ENCODE measurements at regions not wholly inside any gene's neighbourhood (a gene's known extent, or its start where the extent isn't known, plus 50 kb on each side); places are given as distances from the start of the nearest gene placed in this dataset.
"Not testable (repeated sequence)": the region's sequence is repeated elsewhere in the genome, so short reads cannot be mapped to it uniquely, and the experiment has no call there.

DNA sequence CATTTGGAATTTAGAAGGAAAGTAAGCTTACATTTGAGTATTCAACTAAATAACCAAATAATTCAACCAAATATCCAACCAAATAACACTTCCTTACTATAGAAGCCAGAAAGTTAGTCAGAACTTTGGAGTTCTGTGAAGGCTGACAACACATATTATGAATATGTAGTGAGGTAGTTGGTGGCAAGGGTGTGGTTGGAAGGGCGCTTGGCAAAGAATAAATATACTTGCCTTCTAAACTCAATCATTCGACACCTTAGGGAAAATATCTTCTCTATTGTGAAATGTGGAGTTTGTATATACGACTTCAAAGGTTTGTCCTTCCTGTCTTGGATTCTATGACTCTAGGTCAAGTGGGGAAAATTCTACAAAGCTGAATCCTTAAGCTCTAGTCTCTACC is 111.7 kb upstream of the OSTN start:
- Mint-ChIP-seq H3K36me3 (no peaks in the 10 kb centered on the region), H3K4me1 (no peaks in the 10 kb centered on the region), H3K9me3 (peaks cover 2 to 4% of the 10 kb centered on the region in 2 donors), H3K4me3 (no peak overlapping the region), H3K27me3 (ENCODE audit: low read depth in 2 of 2) (no peaks in the 10 kb centered on the region), H3K27ac (no peak overlapping the region)
- Histone ChIP-seq H3K36me3 (ENCODE audit: control insufficient read depth, insufficient read depth, low read length) (no peaks in the 10 kb centered on the region), H3K4me3 (ENCODE audit: low read length) (no peak overlapping the region), H3K9me3 (ENCODE audit: control insufficient read depth, insufficient read depth, low read length) (no peaks in the 10 kb centered on the region), H3K27ac (ENCODE audit: low read length) (no peak overlapping the region), H3K4me1 (ENCODE audit: control insufficient read depth, insufficient read depth, low read length) (no peaks in the 10 kb centered on the region), H3K27me3 (ENCODE audit: control insufficient read depth, insufficient read depth, low read length) (no peaks in the 10 kb centered on the region)
- intact Hi-C loops (cut with micrococcal nuclease), result no loop called here
- DNase-seq (no peak), ATAC-seq (no peak)
- no CpG with 5 or more reads among the region's 3 CpGs for WGBS (ENCODE audit: insufficient coverage)
- TF ChIP-seq, protein P1, sequence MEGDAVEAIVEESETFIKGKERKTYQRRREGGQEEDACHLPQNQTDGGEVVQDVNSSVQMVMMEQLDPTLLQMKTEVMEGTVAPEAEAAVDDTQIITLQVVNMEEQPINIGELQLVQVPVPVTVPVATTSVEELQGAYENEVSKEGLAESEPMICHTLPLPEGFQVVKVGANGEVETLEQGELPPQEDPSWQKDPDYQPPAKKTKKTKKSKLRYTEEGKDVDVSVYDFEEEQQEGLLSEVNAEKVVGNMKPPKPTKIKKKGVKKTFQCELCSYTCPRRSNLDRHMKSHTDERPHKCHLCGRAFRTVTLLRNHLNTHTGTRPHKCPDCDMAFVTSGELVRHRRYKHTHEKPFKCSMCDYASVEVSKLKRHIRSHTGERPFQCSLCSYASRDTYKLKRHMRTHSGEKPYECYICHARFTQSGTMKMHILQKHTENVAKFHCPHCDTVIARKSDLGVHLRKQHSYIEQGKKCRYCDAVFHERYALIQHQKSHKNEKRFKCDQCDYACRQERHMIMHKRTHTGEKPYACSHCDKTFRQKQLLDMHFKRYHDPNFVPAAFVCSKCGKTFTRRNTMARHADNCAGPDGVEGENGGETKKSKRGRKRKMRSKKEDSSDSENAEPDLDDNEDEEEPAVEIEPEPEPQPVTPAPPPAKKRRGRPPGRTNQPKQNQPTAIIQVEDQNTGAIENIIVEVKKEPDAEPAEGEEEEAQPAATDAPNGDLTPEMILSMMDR (IDR thresholded peaks at IDR 0.05), result no peak

DNA sequence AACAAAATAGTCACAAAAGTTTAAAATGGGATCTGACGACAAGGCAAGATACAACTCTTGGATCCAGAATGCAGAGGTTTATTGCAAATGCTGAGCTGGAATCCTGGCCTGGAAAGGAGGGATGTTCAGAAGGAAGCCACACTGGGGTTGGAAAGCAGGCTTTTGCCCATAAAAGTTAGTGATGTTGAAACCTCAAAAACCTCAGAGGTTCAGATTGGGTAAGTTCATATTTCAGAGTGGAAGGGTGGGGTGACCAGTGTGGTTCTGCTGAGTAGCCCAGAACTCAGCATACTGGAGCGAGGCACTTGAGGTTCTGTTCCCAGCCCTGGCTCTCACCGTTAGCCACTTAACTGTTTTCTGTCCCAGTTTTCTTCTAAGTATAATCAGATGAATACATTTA is 114.0 kb upstream of the OSTN start:
- peaks cover 9% of the 10 kb centered on the region for H3K36me3 Mint-ChIP-seq
- Histone ChIP-seq H3K27me3 (ENCODE audit: control insufficient read depth, insufficient read depth, low read length) (no peaks in the 10 kb centered on the region), H3K9me3 (ENCODE audit: control insufficient read depth, insufficient read depth, low read length) (no peaks in the 10 kb centered on the region), H3K4me1 (ENCODE audit: control insufficient read depth, insufficient read depth, low read length) (no peaks in the 10 kb centered on the region), H3K36me3 (ENCODE audit: control insufficient read depth, insufficient read depth, low read length) (no peaks in the 10 kb centered on the region), H3K27ac (ENCODE audit: low read length) (no peak overlapping the region), H3K4me3 (ENCODE audit: low read length) (no peak overlapping the region)
- no peak overlapping the region for H3K27ac Mint-ChIP-seq
- no peaks in the 10 kb centered on the region for H3K4me1 Mint-ChIP-seq
- no peak overlapping the region for H3K4me3 Mint-ChIP-seq
- ATAC-seq (no peak), DNase-seq (no peak)
- WGBS (ENCODE audit: insufficient coverage), result 73% methylated on average over 2 of the region's 3 CpGs
- TF ChIP-seq, protein P1 (IDR thresholded peaks at IDR 0.05), result no peak
- H3K9me3 Mint-ChIP-seq, result peaks cover 12 to 16% of the 10 kb centered on the region in 2 donors
- H3K27me3 Mint-ChIP-seq (ENCODE audit: low read depth in 2 of 2), result no peaks in the 10 kb centered on the region
- intact Hi-C loops (cut with micrococcal nuclease), result no loop called here

DNA sequence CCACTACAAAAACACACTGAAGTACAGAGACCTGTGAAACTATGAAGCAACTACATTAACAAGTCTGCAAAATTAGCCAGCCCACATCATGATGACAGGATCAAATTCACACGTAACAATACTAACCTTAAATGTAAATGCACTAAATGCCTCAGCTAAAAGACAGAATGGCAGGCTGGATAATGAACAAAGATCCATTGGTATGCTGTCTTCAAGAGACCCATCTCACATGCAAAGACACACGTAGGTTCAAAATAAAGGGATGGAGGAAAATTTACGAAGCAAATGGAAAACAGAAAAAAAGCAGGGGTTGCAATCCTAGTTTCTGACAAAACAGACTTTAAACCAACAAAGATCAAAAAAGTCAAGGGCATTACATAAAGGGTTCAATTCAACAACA is 120.1 kb upstream of the OSTN start:
- ATAC-seq; H3K36me3 ChIP-seq (ENCODE audit: control insufficient read depth, insufficient read depth, low read length); H3K27me3 ChIP-seq (ENCODE audit: control insufficient read depth, insufficient read depth, low read length); H3K27ac ChIP-seq (ENCODE audit: low read length); H3K27ac Mint-ChIP-seq; H3K9me3 ChIP-seq (ENCODE audit: control insufficient read depth, insufficient read depth, low read length); H3K4me1 ChIP-seq (ENCODE audit: control insufficient read depth, insufficient read depth, low read length); H3K4me3 ChIP-seq (ENCODE audit: low read length); H3K4me3 Mint-ChIP-seq; DNase-seq; intact Hi-C loops (cut with micrococcal nuclease); H3K4me1 Mint-ChIP-seq; H3K27me3 Mint-ChIP-seq (ENCODE audit: low read depth in 2 of 2): not testable (repeated sequence)
- Mint-ChIP-seq H3K36me3 (peaks cover 16% of the 10 kb centered on the region), H3K9me3 (peaks cover 24 to 26% of the 10 kb centered on the region in 2 donors)
- WGBS (ENCODE audit: insufficient coverage), result 65% methylated on average over 3 of the region's 3 CpGs

DNA sequence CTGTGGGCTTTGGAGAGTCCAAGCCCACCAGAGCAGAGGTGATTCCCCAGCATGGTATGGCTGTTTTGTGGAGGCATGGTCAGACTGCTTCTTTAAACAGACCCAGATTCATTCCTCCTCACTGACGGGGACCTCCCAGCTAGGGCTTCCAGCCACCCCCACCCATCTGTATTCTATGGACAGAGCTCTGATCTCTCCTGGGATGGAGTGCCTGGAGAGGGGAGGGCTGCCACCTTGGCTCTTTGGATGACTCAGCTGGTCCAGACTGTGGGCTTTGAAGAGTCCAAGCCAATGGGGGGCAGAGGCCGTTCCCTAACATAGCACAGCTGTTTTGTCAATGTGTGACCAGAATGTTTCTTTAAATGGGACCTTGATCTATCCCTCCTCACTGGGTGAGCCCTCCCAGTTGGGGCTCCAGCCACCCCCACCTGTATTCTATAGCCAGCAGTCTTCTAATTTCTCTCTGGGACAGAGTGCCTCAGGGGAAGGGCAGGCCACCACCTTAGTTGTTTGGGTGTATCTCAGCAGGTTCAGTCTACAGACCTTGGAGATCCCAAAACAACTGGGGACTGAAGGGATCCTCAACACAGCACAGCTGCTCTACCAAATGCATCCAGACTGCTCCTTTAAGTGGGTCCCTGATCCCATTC is 122.0 kb upstream of the OSTN start:
- no peak overlapping the region for H3K4me3 ChIP-seq (ENCODE audit: low read length)
- TF ChIP-seq, protein P1 (IDR thresholded peaks at IDR 0.05), result no peak
- no peak overlapping the region for H3K27ac Mint-ChIP-seq
- no peaks in the 10 kb centered on the region for H3K27me3 ChIP-seq (ENCODE audit: control insufficient read depth, insufficient read depth, low read length)
- peaks cover 22 to 24% of the 10 kb centered on the region in 2 donors for H3K9me3 Mint-ChIP-seq
- no peaks in the 10 kb centered on the region for H3K4me1 Mint-ChIP-seq
- DNase-seq (no peak), ATAC-seq (no peak)
- no peaks in the 10 kb centered on the region for H3K36me3 ChIP-seq (ENCODE audit: control insufficient read depth, insufficient read depth, low read length)
- H3K27me3 Mint-ChIP-seq (ENCODE audit: low read depth in 2 of 2), result no peaks in the 10 kb centered on the region
- H3K27ac ChIP-seq (ENCODE audit: low read length), result no peak overlapping the region
- H3K4me3 Mint-ChIP-seq, result no peak overlapping the region
- H3K9me3 ChIP-seq (ENCODE audit: control insufficient read depth, insufficient read depth, low read length), result peaks cover 11% of the 10 kb centered on the region
- 95% methylated on average over 2 of the region's 2 CpGs for WGBS (ENCODE audit: insufficient coverage)
- peaks cover 14% of the 10 kb centered on the region for H3K36me3 Mint-ChIP-seq
- H3K4me1 ChIP-seq (ENCODE audit: control insufficient read depth, insufficient read depth, low read length), result no peaks in the 10 kb centered on the region
- intact Hi-C loops (cut with micrococcal nuclease), result no loop called here

All from natural killer cell (primary cell).